ENCODE measurements at regions not wholly inside any gene's neighbourhood (a gene's known extent, or its start where the extent isn't known, plus 50 kb on each side); places are given as distances from the start of the nearest gene placed in this dataset.

DNA sequence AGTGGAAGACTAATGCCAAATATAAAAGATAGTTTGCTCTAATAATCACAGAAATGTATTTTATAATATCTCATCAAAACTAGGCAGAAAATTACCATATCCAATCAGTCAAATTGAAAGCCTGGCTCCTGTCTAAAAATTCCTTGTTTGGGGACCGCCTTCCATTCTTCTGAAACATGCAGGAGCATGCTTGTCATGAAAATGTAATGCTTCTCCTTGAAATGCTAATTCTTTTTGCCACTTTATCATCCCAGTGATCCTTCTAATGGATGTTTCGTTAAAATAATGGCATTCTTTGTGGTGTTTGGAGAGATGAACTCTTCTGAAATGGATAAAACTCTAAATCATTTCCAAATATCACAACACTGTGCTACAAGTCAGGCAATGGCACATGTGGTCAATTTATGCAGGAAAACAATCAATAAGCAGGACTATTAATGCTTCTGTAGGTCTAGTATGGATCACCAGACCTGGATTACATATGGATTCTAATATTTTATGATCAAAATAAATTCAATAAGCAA, 1039.1 kb upstream of the NXPH2 start:
- DNase-seq, result no peak

- DNase-seq, result no peak
These were observed 1034.3 kb upstream of the NXPH2 start for GRCh38 chr2:139814458-139814857.

DNA sequence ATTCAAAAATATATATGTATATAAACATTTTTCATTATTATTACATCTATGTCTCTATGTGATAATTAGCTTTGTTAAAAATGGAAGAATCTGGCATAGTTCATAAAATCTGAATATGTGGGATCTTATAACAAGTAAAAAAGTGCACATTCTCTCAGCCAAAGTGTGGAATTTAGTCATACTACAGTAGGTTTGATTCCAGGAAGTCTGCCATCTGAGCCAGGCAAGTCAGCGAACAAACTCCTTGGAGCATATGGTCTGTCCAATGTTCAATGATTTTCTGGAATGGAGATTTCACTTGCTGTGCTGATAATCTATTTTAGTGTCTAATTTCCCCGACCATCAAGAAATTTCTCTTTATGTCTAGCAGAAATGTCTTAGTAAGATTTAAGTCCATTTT, 1033.2 kb upstream of the NXPH2 start:
- no peak for DNase-seq

GRCh38 chr2:139805441-139805840, 1025.3 kb upstream of the NXPH2 start:
- DNase-seq, result peak; percentile 4

DNA sequence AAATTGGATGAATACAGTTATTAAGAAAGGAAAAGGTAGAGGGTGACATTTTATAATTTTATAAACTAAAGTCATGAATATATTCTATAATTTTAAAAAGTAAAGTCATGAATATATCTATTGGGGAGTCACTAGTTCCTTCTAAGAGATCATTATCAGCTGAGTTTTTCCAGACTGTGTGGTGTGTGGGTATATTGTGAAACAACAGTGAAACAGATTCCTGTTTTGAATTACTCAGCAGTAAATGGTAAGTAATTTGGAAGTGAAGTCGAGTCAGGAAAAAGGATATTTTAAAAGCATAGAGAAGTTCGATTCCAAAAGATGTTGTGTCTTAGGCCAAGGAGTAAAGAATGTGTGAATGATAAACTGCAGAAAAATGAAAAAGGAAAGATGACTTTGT, 1018.2 kb upstream of the NXPH2 start:
- DNase-seq, result peak; percentile 1

DNA sequence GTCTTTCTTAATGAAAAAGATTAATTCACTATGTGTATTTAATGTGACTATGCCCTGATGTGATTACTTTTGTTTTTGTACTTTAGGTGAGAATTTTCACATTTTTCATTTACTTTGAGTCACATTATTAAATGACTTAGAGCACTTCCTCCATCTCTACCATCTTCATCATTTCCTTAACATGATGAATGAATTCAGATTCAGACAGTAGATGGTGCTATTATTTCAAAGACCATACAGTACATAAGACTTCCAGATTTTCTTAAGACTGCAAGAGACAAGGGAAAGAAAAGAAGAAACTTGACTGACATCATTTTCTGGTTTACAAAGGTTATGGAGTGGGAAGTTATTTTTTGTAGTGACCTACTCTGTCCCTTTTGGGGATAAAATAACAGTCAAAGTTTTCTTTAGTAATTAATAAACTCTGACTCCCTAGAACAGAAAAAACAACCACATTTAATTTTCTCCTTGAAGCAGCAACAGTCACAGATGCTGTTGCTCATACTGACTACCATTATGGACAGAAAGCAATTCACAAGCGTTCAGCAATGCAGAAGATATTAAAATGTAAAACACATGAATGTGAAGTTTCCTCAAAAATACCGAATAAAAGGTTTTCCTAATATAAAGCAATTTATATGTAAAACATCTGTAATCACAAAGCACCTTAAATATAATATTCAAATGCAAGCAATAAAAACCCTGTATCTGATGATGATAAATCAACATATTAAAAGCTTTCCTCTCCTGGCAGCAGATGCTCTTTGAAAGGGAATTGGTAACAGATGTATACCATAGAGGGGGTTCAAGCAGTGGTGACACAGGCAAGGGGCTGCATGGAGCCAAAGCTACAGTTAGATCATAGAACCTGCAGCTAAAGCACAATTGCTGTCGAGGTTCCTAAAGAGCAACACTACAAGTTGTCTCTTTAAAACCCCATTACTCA, 1010.9 kb upstream of the NXPH2 start:
- DNase-seq, result peak; percentile 25

- DNase-seq, result no peak
These were observed 1009.9 kb upstream of the NXPH2 start for GRCh38 chr2:139790136-139790535.

DNA sequence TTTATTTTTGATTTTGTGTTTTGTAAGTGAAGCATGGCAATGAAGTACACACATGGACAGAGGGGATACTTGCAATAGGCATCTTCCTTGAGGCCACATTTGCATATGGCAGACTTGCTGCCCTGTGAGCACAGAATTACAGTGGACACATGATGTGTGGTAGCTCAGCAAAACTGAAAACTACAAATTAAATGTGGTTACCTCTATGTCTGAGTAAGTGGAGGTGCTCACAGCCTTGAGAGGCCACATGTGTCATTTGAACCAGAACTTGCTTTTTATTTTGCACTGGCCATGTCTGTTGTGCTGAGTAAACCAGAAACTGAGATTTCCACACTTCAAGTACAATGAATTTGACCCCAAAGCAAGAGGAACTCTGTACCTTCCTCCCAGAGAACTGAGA, 998.5 kb upstream of the NXPH2 start:
- no peak for DNase-seq

DNA sequence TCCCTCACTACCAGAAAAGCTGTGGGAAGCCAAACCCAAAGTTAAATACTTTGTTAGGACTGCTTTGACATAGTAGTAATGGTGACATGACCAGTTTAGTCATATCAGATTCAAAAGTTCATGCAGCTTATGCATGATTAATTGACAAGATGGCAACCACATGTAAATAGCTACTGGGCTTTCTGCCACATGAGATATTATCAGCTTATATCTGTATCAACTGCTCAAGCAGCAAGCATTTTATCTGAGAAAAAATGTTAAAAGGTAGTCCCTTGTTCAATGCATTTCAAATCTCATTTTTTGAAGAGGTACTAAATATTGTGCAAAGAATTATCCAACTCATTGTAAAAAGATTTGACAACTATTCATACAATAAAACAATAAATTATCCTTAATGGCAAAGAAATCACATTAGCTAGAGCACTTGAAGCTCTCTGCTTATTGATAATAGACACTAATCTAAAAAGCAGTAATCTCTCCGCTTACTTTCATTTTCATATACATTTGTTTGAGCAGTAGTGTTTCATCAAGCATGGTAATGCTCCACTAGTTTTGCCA, 993.6 kb upstream of the NXPH2 start:
- DNase-seq, result peak; percentile 1

- no peak for DNase-seq
These were observed 989.4 kb upstream of the NXPH2 start for GRCh38 chr2:139769633-139770032.

DNA sequence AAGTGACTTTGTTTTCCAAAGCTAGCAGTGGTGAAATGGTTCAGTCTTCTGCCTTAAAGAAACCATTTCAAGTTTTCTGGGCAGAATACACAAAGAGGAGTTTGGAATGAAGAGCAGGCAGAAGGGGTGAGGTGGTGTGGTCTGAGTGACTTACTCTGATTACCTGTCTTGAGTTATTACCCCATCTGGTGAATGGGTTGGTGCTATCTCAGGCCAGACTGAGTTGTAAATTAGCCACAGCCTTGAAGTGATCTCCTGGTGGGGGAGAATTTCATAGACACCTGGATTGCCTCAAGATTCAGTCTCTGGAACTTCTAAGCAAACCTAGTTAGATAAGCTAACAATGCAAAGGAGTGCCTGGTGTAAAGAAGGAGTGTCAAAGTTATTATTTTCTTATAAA, 983.5 kb upstream of the NXPH2 start:
- DNase-seq, result no peak

- no peak for DNase-seq
These were observed 978.9 kb upstream of the NXPH2 start for GRCh38 chr2:139759000-139759505.

DNA sequence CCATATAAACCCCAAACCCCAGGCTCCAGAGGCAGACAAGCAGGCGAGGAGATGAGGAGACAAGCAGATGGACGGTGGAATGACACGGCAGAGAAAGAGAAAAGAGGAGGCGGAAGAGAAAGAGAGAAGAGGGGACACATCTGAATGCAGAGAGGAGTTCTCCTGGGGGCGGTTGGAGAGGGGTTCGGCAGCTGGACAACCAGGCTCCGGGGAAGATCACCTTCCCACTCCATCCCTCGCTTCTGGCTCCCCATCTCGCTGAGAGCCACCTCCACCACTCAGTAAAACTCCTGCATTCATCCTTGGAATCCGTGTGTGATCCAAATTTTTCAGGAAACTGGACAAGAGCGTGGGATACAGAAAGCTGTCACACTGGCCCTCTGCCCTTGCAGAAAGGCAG, 966.7 kb upstream of the NXPH2 start:
- DNase-seq, result no peak

GRCh38 chr2:139744273-139744672, 964.1 kb upstream of the NXPH2 start:
- no peak for DNase-seq

GRCh38 chr2:139742216-139743172, 962.3 kb upstream of the NXPH2 start:
- no peak for DNase-seq

DNA sequence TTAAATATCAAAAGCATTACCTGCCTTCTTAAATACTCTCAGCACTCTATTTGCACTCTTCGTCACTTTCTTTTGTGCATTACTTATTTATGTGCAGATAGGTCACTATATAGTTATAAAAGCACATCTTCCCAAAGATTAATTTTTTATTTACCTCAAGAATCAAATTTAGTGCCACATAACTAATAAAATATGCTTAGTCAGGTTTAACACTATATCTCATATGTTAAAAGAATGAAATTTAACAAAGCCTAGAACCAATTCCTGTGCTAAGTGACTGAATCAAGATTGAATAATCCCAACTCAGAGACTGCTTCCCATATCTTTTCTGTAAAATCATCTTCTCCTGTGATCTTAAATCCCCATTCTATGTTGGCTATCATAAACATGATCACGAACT, 957.5 kb upstream of the NXPH2 start:
- no peak for DNase-seq

DNA sequence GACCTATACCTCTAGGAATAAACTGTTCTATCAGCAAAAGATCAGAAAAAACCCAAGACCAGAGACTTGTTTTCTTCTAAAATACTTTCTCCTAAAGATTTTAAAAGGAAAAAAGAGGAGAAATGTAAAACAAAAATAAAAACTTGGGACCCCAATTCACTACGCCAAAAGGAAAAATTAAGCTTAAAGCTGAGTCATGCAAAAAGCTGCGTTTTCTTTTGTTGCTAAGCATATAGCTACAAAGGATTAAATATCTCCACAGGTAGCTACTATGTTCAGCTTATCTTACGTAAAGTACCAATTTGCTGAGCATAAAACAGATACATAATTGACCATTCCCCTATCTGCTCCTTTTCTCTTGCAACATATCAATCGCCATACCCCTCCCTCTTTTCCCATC, 950.0 kb upstream of the NXPH2 start:
- DNase-seq, result no peak

DNA sequence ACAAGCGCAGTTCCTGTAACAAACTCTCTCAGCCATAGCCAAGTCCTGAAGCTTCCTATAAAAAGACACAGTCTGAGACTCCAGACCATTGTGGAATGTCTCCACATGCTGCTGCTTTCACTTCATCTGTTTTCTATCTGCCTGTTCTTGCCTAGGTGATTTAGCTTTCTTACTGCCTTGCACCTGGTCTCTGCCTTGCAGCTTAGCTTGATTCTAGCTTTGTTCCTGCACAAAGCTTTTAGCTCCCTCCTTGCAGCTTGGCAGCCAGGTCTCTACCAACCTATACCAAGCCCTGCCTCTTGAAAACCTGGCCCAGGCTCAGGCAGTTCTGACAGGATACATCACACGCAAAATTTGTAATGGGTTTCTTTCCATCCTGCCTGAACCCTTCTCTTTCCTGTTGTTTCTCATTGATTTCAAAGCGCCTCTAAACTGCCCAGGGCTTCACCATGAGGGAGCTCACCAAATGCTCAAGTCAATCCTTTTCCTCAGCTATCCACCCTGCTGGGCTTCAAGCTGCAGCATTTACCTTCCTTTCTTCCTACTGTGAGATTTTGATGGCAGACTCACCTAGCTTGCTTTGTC, 941.3 kb upstream of the NXPH2 start:
- DNase-seq, result no peak

- no peak for DNase-seq
These were observed 939.9 kb upstream of the NXPH2 start for GRCh38 chr2:139720056-139720455.

GRCh38 chr2:139704606-139705005, 924.4 kb upstream of the NXPH2 start:
- DNase-seq, result no peak

DNA sequence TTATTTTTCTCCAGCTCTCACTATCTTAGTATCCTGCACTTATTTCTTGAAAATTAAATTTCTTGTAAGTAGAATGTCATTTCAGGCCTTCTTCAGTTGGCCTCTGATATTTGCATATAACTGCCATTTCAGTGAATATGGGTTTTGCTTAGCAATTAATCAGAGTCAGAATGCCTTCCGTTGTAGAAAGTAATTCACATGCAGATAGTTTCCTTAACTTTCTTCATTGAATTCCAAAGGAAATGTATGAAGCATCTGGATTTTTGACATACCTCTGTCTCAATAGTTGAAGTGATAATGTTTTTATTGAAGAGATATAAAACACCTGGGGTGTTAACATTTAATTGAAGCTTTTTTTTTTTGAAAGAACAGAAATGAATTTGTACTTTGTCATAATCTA, 914.1 kb upstream of the NXPH2 start:
- DNase-seq, result no peak

DNA sequence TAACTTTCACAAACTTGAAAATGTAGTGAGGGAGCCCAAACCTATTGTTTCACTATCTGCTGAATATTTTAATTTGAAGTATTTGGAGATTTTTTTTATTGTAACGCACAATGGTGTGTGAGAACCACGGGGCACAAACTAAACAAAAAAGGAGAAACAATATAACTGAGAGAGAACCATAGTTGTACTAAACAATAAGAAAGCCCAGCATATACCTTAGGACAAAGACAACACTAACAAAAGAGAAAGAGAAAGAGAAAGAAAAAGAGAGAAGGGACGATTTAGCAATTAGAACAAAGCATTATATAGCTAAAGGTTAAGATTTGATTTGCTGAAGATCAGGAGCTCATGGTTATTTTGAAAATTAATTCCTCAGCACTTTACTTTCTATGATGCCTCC, 906.0 kb upstream of the NXPH2 start:
- DNase-seq, result no peak

Data from fibroblast of skin of right biceps (primary cell).